ENCODE measurements at regions not wholly inside any gene's neighbourhood (a gene's known extent, or its start where the extent isn't known, plus 50 kb on each side); places are given as distances from the start of the nearest gene placed in this dataset.

GRCh38 chr2:149709496-149710263 lies 122.1 kb upstream of the MMADHC start:
- no peak for TF ChIP-seq CTCF (conservative IDR thresholded peaks at IDR 0.05)
- no peak overlapping the region for H3T11ph ChIP-seq (ENCODE audit: low read length)
- Mint-ChIP-seq H3K27ac (no peak overlapping the region), H3K4me3 (no peak overlapping the region), H3K36me3 (ENCODE audit: insufficient read depth in 1 of 3, low read depth in 3 of 3) (no peaks in the 10 kb centered on the region), H3K9me3 (no peaks in the 10 kb centered on the region), H3K4me1 (no peaks in the 10 kb centered on the region), H3K27me3 (ENCODE audit: low read depth) (no peaks in the 10 kb centered on the region)
- H2BK20ac ChIP-seq (ENCODE audit: low read depth, low read length, poor library complexity, severe bottlenecking), result no peak overlapping the region
- no peaks in the 10 kb centered on the region for H3K27me3 ChIP-seq (ENCODE audit: insufficient read depth, low read length)
- no peak overlapping the region for H3K9ac ChIP-seq (ENCODE audit: extremely low read depth, insufficient read length, low read length)
- no peak overlapping the region for H3K27ac ChIP-seq (ENCODE audit: insufficient read length, low read depth, low read length)
- no peak overlapping the region for H2BK120ac ChIP-seq (ENCODE audit: low read depth, low read length, poor library complexity, severe bottlenecking)
- H4K91ac ChIP-seq (ENCODE audit: insufficient read length, low read depth, low read length), result no peak overlapping the region
- H3K18ac ChIP-seq (ENCODE audit: insufficient read length, low read depth, low read length), result no peak overlapping the region
- no peak overlapping the region for H3K4me2 ChIP-seq (ENCODE audit: insufficient read depth, insufficient read length, low read length)
- no peak overlapping the region for H4K8ac ChIP-seq (replicated peaks; ENCODE audit: insufficient read length, low read depth, low read length)
- H2BK12ac ChIP-seq (ENCODE audit: insufficient read length, low read depth, low read length), result no peak overlapping the region
- H3K9me3 ChIP-seq (ENCODE audit: control insufficient read depth, low read depth, low read length), result no peaks in the 10 kb centered on the region
- H2AK5ac ChIP-seq (ENCODE audit: insufficient read length, low read length), result no peak overlapping the region
- H2AFZ ChIP-seq (ENCODE audit: low read length), result no peak overlapping the region
- H3K79me2 ChIP-seq (ENCODE audit: insufficient read depth, low read length), result no peaks in the 10 kb centered on the region
- no peaks in the 10 kb centered on the region for H4K20me1 ChIP-seq (ENCODE audit: control insufficient read depth, insufficient read depth, insufficient read length)
- no peak overlapping the region for H2BK5ac ChIP-seq (ENCODE audit: insufficient read length, low read length)
- H2BK15ac ChIP-seq (ENCODE audit: low read depth, low read length), result no peak overlapping the region
- no peak overlapping the region for H3K56ac ChIP-seq (ENCODE audit: insufficient read length, low read depth, low read length)
- H3K23ac ChIP-seq (ENCODE audit: insufficient read length, low read depth, low read length), result no peak overlapping the region
- no CpG with 5 or more reads among the region's 8 CpGs for WGBS (ENCODE audit: extremely low coverage, insufficient read length, low lambda C conversion rate)
- H3K14ac ChIP-seq (ENCODE audit: insufficient read depth, low read length), result no peak overlapping the region
- no peak for DNase-seq
- no peaks in the 10 kb centered on the region for H3K23me2 ChIP-seq (ENCODE audit: insufficient read length, low read depth, low read length, poor library complexity, severe bottlenecking)
- no peak overlapping the region for H3K4ac ChIP-seq (ENCODE audit: low read depth, low read length)
- H4K5ac ChIP-seq (ENCODE audit: insufficient read length, low read depth, low read length), result no peak overlapping the region
- H3K4me1 ChIP-seq (ENCODE audit: insufficient read depth, low read length), result no peaks in the 10 kb centered on the region
- H3K79me1 ChIP-seq (ENCODE audit: insufficient read depth, low read depth, low read length, poor library complexity, severe bottlenecking), result no peaks in the 10 kb centered on the region
